ENCODE measurements at regions not wholly inside any gene's neighbourhood (a gene's known extent, or its start where the extent isn't known, plus 50 kb on each side); places are given as distances from the start of the nearest gene placed in this dataset.

DNA sequence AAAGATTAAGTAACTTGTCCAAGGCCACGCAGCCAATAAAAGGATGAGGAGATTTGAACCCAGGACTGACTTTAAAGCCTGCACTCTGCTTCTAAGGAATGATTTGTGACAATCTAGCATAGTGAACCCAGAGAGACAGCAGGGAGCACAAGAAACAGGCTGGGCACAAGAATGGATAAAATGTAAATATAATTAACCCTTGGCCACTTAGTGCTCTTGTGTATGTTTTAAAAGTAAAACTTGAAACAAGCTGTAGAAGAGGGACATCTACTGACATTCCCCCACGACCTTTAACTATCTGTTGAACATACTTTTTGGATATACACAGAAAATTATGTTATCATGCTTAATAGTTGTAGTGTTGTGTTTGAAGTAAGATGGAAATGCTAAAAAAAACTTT lies 141.9 kb upstream of the PMFBP1 start:
- TF ChIP-seq, protein P1, sequence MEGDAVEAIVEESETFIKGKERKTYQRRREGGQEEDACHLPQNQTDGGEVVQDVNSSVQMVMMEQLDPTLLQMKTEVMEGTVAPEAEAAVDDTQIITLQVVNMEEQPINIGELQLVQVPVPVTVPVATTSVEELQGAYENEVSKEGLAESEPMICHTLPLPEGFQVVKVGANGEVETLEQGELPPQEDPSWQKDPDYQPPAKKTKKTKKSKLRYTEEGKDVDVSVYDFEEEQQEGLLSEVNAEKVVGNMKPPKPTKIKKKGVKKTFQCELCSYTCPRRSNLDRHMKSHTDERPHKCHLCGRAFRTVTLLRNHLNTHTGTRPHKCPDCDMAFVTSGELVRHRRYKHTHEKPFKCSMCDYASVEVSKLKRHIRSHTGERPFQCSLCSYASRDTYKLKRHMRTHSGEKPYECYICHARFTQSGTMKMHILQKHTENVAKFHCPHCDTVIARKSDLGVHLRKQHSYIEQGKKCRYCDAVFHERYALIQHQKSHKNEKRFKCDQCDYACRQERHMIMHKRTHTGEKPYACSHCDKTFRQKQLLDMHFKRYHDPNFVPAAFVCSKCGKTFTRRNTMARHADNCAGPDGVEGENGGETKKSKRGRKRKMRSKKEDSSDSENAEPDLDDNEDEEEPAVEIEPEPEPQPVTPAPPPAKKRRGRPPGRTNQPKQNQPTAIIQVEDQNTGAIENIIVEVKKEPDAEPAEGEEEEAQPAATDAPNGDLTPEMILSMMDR (IDR thresholded peaks at IDR 0.05) = no peak
- TF ChIP-seq POLR2AphosphoS5 (IDR thresholded peaks at IDR 0.05) (no peak), POLR2A (IDR thresholded peaks at IDR 0.05) (no peak)
